GM12878 (cell line): ENCODE measurements at regions not wholly inside any gene's neighbourhood (a gene's known extent, or its start where the extent isn't known, plus 50 kb on each side); places are given as distances from the start of the nearest gene placed in this dataset.

Experiments used
- ATAC-seq: fragments of 200-7000 bp; cut with Tn5 transposase; 3 replicates; pipeline ENCODE4 v1.9.1; 2020; ENCODE audit warnings: mild to moderate bottlenecking, moderate library complexity
- BruUV-seq: library from RNA; stranded (reverse); fragments of 400-500 nt; replicated peaks from 2 replicates; lab custom pipeline; 2021; lab: Mats Ljungman, UMichigan
- CTCF ChIA-PET: fragments of 300-600 bp; sonication (Branson Sonifier 250); formaldehyde crosslinking; extraction: SDS; loops from one replicate; lab custom pipeline; 2021; ENCODE audit warnings: inconsistent platforms; lab: Yijun Ruan, JAX
- POLR2A ChIA-PET: fragments of 350-600 bp; formaldehyde crosslinking; extraction: SDS; loops from one replicate; lab custom pipeline; 2021; ENCODE audit warnings: inconsistent platforms; lab: Charles Lee
- RAD21 ChIA-PET: fragments of 300-600 bp; sonication (Branson Sonifier 250); formaldehyde crosslinking; loops from one replicate; lab custom pipeline; 2023; ENCODE audit warnings: antibody characterized with exemption; ENCODE audit not compliant: unreplicated experiment; lab: Charles Lee
- SMC1A ChIA-PET: fragments of 300-600 bp; sonication (Branson Sonifier 250); formaldehyde crosslinking; loops from one replicate; lab custom pipeline; 2023; ENCODE audit not compliant: unreplicated experiment, uncharacterized antibody; lab: Charles Lee
- DNase-seq: peaks from one replicate; pipeline ENCODE4 v3.0.0-alpha.2; 2011; ENCODE audit warnings: low read depth, low spot score
- FAIRE-seq: peaks from 3 replicates; lab custom pipeline; 2011; peaks lifted over from hg19 to GRCh38; lab: Jason Lieb, UNC
- H2AFZ ChIP-seq: 2 replicates; pipeline ENCODE4 v1.6.0; 2011; ENCODE audit warnings: low read depth, low read length, control low read depth; ENCODE audit not compliant: control insufficient read depth
- H3K27ac ChIP-seq: 2 replicates; pipeline ENCODE4 v1.5.1; 2011; ENCODE audit warnings: control low read depth; ENCODE audit not compliant: control insufficient read depth, insufficient read depth
- H3K27me3 ChIP-seq, 2 experiments: replicated peaks in 1 of 2; 2 replicates each; pipeline versions ENCODE4 v1.6.0 to v1.6.1; 2011; ENCODE audit warnings: low read length in 1 of 2; ENCODE audit not compliant: control insufficient read depth in 2 of 2, insufficient read depth in 2 of 2
- H3K36me3 ChIP-seq, 2 experiments: 2 replicates each; pipeline ENCODE4 v1.5.1; 2011; ENCODE audit warnings: low read length in 1 of 2; ENCODE audit not compliant: control insufficient read depth in 2 of 2, insufficient read depth in 2 of 2
- H3K4me1 ChIP-seq: 2 replicates; pipeline ENCODE4 v1.6.1; 2011; ENCODE audit warnings: mild to moderate bottlenecking, low read length, moderate library complexity, mixed read lengths; ENCODE audit not compliant: control insufficient read depth, insufficient read depth
- H3K4me2 ChIP-seq: 2 replicates; pipeline ENCODE4 v1.6.0; 2011; ENCODE audit warnings: control low read depth; ENCODE audit not compliant: control insufficient read depth, insufficient read depth
- H3K4me3 ChIP-seq: fragments of 200-600 bp; sonication (generic); 2 replicates; pipeline ENCODE4 v1.5.1; 2016
- H3K79me2 ChIP-seq: 2 replicates; pipeline ENCODE4 v1.6.0; 2011; ENCODE audit warnings: low read length; ENCODE audit not compliant: control insufficient read depth, insufficient read depth
- H3K9ac ChIP-seq: 2 replicates; pipeline ENCODE4 v1.8.0; 2011; ENCODE audit warnings: low read length, control low read depth, mixed read lengths; ENCODE audit not compliant: control insufficient read depth, insufficient read depth
- H3K9me3 ChIP-seq: replicated peaks from 3 replicates; pipeline ENCODE4 v1.5.1; 2011; ENCODE audit warnings: mild to moderate bottlenecking, low read length; ENCODE audit not compliant: control insufficient read depth, insufficient read depth
- H4K20me1 ChIP-seq: 2 replicates; pipeline ENCODE4 v1.6.0; 2011; ENCODE audit not compliant: control insufficient read depth, insufficient read depth
- BACH1 ChIP-seq: fragments of 450-650 bp; IDR thresholded peaks from 2 replicates; pipeline ENCODE4 v1.6.1; 2017; ENCODE audit warnings: mild to moderate bottlenecking, borderline replicate concordance
- BCLAF1 ChIP-seq: fragments of 450-650 bp; IDR thresholded peaks from 2 replicates; pipeline ENCODE4 v1.6.1; 2017; ENCODE audit warnings: antibody characterized with exemption, mild to moderate bottlenecking, moderate library complexity
- DPF2 ChIP-seq: fragments of 450-650 bp; IDR thresholded peaks from 2 replicates; pipeline ENCODE4 v1.6.1; 2017; ENCODE audit warnings: mild to moderate bottlenecking
- ESRRA ChIP-seq: IDR thresholded peaks from 2 replicates; pipeline ENCODE4 v1.6.1; 2012; ENCODE audit warnings: mild to moderate bottlenecking, low read length, improper control_type of control experiment
- FOXK2 ChIP-seq: fragments of 450-650 bp; IDR thresholded peaks from 2 replicates; pipeline ENCODE4 v1.6.1; 2017; ENCODE audit warnings: mild to moderate bottlenecking, moderate library complexity
- IKZF1 ChIP-seq: fragments of 450-650 bp; conservative IDR thresholded peaks from 2 replicates; pipeline ENCODE4 v1.6.1; 2017; ENCODE audit warnings: antibody characterized with exemption, mild to moderate bottlenecking
- KDM1A ChIP-seq: fragments of 200-600 bp; sonication (generic); IDR thresholded peaks from 2 replicates; pipeline ENCODE4 v1.6.1; 2016; ENCODE audit warnings: borderline replicate concordance
- NFIC ChIP-seq: IDR thresholded peaks from 2 replicates; pipeline ENCODE4 v1.6.1; 2012; ENCODE audit warnings: low read depth, mild to moderate bottlenecking, inconsistent platforms, low read length, moderate library complexity
- POLR2AphosphoS2 ChIP-seq: IDR thresholded peaks from 2 replicates; pipeline ENCODE4 v1.6.1; 2011; ENCODE audit warnings: low read depth, mild to moderate bottlenecking, low read length, improper control_type of control experiment, moderate library complexity
- SMARCA5 ChIP-seq: fragments of 450-650 bp; IDR thresholded peaks from 2 replicates; pipeline ENCODE4 v1.6.1; 2017; ENCODE audit warnings: mild to moderate bottlenecking
- SMC3 ChIP-seq: IDR thresholded peaks from 2 replicates; pipeline ENCODE4 v1.6.1; 2011; ENCODE audit warnings: low read length, improper control_type of control experiment, borderline replicate concordance
- SUPT20H ChIP-seq: IDR thresholded peaks from 2 replicates; pipeline ENCODE4 v1.6.1; 2011; ENCODE audit warnings: low read depth, mild to moderate bottlenecking, low read length, moderate library complexity, borderline replicate concordance; ENCODE audit not compliant: control insufficient read depth
- TCF3 ChIP-seq: IDR thresholded peaks from 2 replicates; pipeline ENCODE4 v1.6.1; 2012; ENCODE audit warnings: low read depth, mild to moderate bottlenecking, low read length, borderline replicate concordance; ENCODE audit not compliant: insufficient read depth
- ZBTB4 ChIP-seq: fragments of 450-650 bp; formaldehyde crosslinking; IDR thresholded peaks from 2 replicates; pipeline ENCODE4 v1.4.0; 2022; ENCODE audit warnings: mild to moderate bottlenecking, moderate library complexity
- ZNF24 ChIP-seq: fragments of 450-650 bp; IDR thresholded peaks from 2 replicates; pipeline ENCODE4 v1.6.1; 2017; ENCODE audit warnings: antibody characterized with exemption, mild to moderate bottlenecking
- ZNF622 ChIP-seq: fragments of 450-650 bp; IDR thresholded peaks from 2 replicates; pipeline ENCODE4 v1.6.1; 2017; ENCODE audit warnings: mild to moderate bottlenecking, inconsistent platforms
- WGBS: methylation state at CpG from one replicate; pipeline ENCODE4 v1.1.6; 2016; ENCODE audit warnings: low lambda C conversion rate; ENCODE audit not compliant: insufficient replicate concordance, insufficient coverage; ENCODE audit errors: missing lambda C conversion rate; 5-methylcytosine and 5-hydroxymethylcytosine counted together
- in situ Hi-C: fragments of 300-500 bp; cut with MboI; formaldehyde crosslinking; loops from 9 replicates; pipeline ENCODE4 v1.14.3; 2018; ENCODE audit warnings: mixed read lengths
- intact Hi-C: fragments of 100-400 bp; cut with micrococcal nuclease; formaldehyde crosslinking; loops from one replicate; pipeline ENCODE4 v1.14.2; 2022; ENCODE audit not compliant: unreplicated experiment

- no peak overlapping the region for H3K9ac ChIP-seq
- ATAC-seq: no peak
- POLR2A ChIA-PET: no interaction called here
Measured at GRCh38 chr12:38141861-38142260, 174.7 kb upstream of the ALG10B start.

More at GRCh38 chr12:38141861-38142260, 174.7 kb upstream of the ALG10B start:
- Histone ChIP-seq H3K9me3 (no peaks in the 10 kb centered on the region), H3K79me2 (no peaks in the 10 kb centered on the region), H3K36me3 (no peaks in the 10 kb centered on the region), H3K4me1 (no peaks in the 10 kb centered on the region), H4K20me1 (no peaks in the 10 kb centered on the region), H3K4me3 (no peak overlapping the region), H3K4me2 (no peak overlapping the region), H2AFZ (no peak overlapping the region), H3K27ac (no peak overlapping the region), H3K27me3 (no peaks in the 10 kb centered on the region)
- FAIRE-seq: peak; percentile 70
- in situ Hi-C loops: loop anchor here (5.0 to 25.0 kb wide), 4 partner anchors 495 to 1370 kb away; no protein-coding TSS in a partner anchor
- ChIA-PET SMC1A (interaction anchor here (1.1 to 1.2 kb wide), 2 partner anchors 16 to 174 kb away, joined by 3 to 4 read pairs; no protein-coding TSS in a partner anchor), CTCF (interaction anchor here (1.1 to 2.0 kb wide), 5 partner anchors 10 to 1131 kb away, joined by 3 to 10 read pairs (median 4); partner anchors contain the start of gene ALG10B), RAD21 (no interaction called here)
- DNase-seq: no peak
- WGBS: 29% methylated on average over 9 of the region's 9 CpGs
- no TSS peak for BruUV-seq
- intact Hi-C loops: no loop called here
- TF ChIP-seq BCLAF1 (no peak), SUPT20H (no peak), KDM1A (no peak), BACH1 (no peak), ZNF622 (no peak), TCF3 (no peak), ZNF24 (no peak), NFIC (no peak), ZBTB4 (CRISPR knock-in tag) (no peak), IKZF1 (no peak), POLR2AphosphoS2 (no peak), SMARCA5 (no peak), SMC3 (no peak), FOXK2 (no peak), DPF2 (no peak), ESRRA (no peak)
